Neural progenitor cell (in vitro differentiated cells): ENCODE measurements at regions not wholly inside any gene's neighbourhood (a gene's known extent, or its start where the extent isn't known, plus 50 kb on each side); places are given as distances from the start of the nearest gene placed in this dataset.

Experiments
- DNase-seq: peaks from one replicate; pipeline ENCODE4 v3.0.0-alpha.2; 2016; ENCODE audit warnings: low spot score
- H2AFZ ChIP-seq: fragments of 200-600 bp; sonication (generic); replicated peaks from 2 replicates; pipeline ENCODE4 v1.6.1; 2016; ENCODE audit warnings: antibody characterized with exemption
- H3F3A ChIP-seq: fragments of 200-600 bp; sonication (generic); 2 replicates; pipeline ENCODE4 v1.6.1; 2016; ENCODE audit warnings: antibody characterized with exemption, low read depth
- H3K27ac ChIP-seq: fragments of 200-600 bp; sonication (generic); 2 replicates; pipeline ENCODE4 v1.5.1; 2016; ENCODE audit warnings: mild to moderate bottlenecking
- H3K27me3 ChIP-seq: fragments of 200-600 bp; sonication (generic); 2 replicates; pipeline ENCODE4 v1.6.1; 2016; ENCODE audit warnings: mild to moderate bottlenecking, moderate library complexity
- H3K36me3 ChIP-seq: fragments of 200-600 bp; sonication (generic); 2 replicates; pipeline ENCODE4 v1.5.1; 2016
- H3K4me1 ChIP-seq: fragments of 200-600 bp; sonication (generic); 2 replicates; pipeline ENCODE4 v1.6.1; 2016; ENCODE audit warnings: mixed run types
- H3K4me2 ChIP-seq: fragments of 200-600 bp; sonication (generic); 2 replicates; pipeline ENCODE4 v1.6.1; 2016
- H3K4me3 ChIP-seq: fragments of 200-600 bp; sonication (generic); 2 replicates; pipeline ENCODE4 v1.5.1; 2016
- H3K79me2 ChIP-seq: fragments of 200-600 bp; sonication (generic); 2 replicates; pipeline ENCODE4 v1.6.1; 2016; ENCODE audit warnings: low read depth
- H3K9ac ChIP-seq: fragments of 200-600 bp; sonication (generic); 2 replicates; pipeline ENCODE4 v1.6.1; 2016
- H3K9me3 ChIP-seq: fragments of 200-600 bp; sonication (generic); 2 replicates; pipeline ENCODE4 v1.5.1; 2016; ENCODE audit warnings: low read depth
- H4K20me1 ChIP-seq: fragments of 200-600 bp; sonication (generic); 2 replicates; pipeline ENCODE4 v1.6.1; 2016; ENCODE audit warnings: low read depth
- H3K27ac Mint-ChIP-seq: 3 replicates; pipeline ENCODE4 v1.8.0; 2021; ENCODE audit warnings: mixed read lengths
- H3K27me3 Mint-ChIP-seq: 2 replicates; pipeline ENCODE4 v1.8.0; 2022; ENCODE audit warnings: low read depth, mild to moderate bottlenecking, inconsistent platforms, moderate library complexity, mixed read lengths; ENCODE audit not compliant: insufficient read depth
- H3K36me3 Mint-ChIP-seq: 3 replicates; pipeline ENCODE4 v1.8.0; 2021; ENCODE audit warnings: mixed read lengths
- H3K4me1 Mint-ChIP-seq: 3 replicates; pipeline ENCODE4 v1.8.0; 2021; ENCODE audit warnings: mixed read lengths
- H3K4me3 Mint-ChIP-seq: 3 replicates; pipeline ENCODE4 v1.8.0; 2021; ENCODE audit warnings: mild to moderate bottlenecking, moderate library complexity, mixed read lengths
- H3K9me3 Mint-ChIP-seq: 3 replicates; pipeline ENCODE4 v1.8.0; 2020; ENCODE audit warnings: mixed read lengths
- EZH2 ChIP-seq: fragments of 200-600 bp; sonication (generic); IDR thresholded peaks from 2 replicates; pipeline ENCODE4 v1.6.1; 2017; ENCODE audit warnings: antibody characterized with exemption, mild to moderate bottlenecking, moderate library complexity
- EZH2phosphoT487 ChIP-seq: fragments of 200-600 bp; sonication (generic); IDR thresholded peaks from 2 replicates; pipeline ENCODE4 v1.6.1; 2017; ENCODE audit warnings: antibody characterized with exemption
- TF ChIP-seq, protein P1 (sequence below): fragments of 200-600 bp; sonication (generic); IDR thresholded peaks from 2 replicates; pipeline ENCODE4 v1.5.1; 2017; ENCODE audit warnings: antibody characterized with exemption, mild to moderate bottlenecking

DNA sequence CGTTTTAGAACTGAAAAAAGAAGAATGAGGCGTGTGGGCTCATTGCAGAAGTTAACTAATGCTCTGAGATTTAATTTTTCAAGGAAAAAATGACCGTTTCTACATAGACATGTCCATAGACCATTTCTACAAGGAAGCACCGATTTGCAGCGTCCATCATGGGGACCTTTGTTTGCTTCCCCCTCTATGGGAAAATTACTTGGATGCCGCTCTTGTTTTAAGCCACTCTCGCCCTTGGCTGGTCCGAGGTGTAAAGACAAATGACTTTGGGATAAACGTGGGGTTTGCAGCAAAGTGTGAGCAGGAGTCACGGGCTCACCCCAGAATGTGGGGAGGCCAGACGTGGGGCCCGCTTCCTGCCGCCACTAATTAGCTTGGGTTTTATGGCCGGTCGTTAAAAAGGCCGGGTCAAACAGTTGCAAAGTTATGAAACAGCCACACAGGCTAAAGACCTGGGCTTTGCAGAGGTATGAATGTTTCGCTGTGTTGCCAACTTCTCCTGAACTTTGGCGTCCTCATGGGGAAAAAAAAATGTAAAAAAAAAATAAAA is 235.9 kb downstream of the SHOX start:
- Mint-ChIP-seq H3K27ac (no peak overlapping the region), H3K4me1 (no peaks in the 10 kb centered on the region), H3K4me3 (no peak overlapping the region), H3K27me3 (peaks cover under 1% of the 10 kb centered on the region), H3K9me3 (peaks cover 4% of the 10 kb centered on the region), H3K36me3 (no peaks in the 10 kb centered on the region)
- peaks cover 7% of the 10 kb centered on the region for H3K4me1 ChIP-seq
- no peak overlapping the region for H3K4me3 ChIP-seq
- H3K27ac ChIP-seq, result peak overlapping the region; percentile 3
- TF ChIP-seq EZH2 (no peak), EZH2phosphoT487 (no peak)
- TF ChIP-seq, protein P1, sequence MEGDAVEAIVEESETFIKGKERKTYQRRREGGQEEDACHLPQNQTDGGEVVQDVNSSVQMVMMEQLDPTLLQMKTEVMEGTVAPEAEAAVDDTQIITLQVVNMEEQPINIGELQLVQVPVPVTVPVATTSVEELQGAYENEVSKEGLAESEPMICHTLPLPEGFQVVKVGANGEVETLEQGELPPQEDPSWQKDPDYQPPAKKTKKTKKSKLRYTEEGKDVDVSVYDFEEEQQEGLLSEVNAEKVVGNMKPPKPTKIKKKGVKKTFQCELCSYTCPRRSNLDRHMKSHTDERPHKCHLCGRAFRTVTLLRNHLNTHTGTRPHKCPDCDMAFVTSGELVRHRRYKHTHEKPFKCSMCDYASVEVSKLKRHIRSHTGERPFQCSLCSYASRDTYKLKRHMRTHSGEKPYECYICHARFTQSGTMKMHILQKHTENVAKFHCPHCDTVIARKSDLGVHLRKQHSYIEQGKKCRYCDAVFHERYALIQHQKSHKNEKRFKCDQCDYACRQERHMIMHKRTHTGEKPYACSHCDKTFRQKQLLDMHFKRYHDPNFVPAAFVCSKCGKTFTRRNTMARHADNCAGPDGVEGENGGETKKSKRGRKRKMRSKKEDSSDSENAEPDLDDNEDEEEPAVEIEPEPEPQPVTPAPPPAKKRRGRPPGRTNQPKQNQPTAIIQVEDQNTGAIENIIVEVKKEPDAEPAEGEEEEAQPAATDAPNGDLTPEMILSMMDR, result no peak
- H3K79me2 ChIP-seq, result no peaks in the 10 kb centered on the region
- no peak overlapping the region for H3K4me2 ChIP-seq
- H4K20me1 ChIP-seq, result no peaks in the 10 kb centered on the region
- DNase-seq, result no peak
- H3K36me3 ChIP-seq, result no peaks in the 10 kb centered on the region
- H3K9me3 ChIP-seq, result no peaks in the 10 kb centered on the region
- H3F3A ChIP-seq, result peaks cover 1% of the 10 kb centered on the region
- no peaks in the 10 kb centered on the region for H3K27me3 ChIP-seq
- H3K9ac ChIP-seq, result no peak overlapping the region
- H2AFZ ChIP-seq, result no peak overlapping the region

- no peak for DNase-seq
- H3K4me3 Mint-ChIP-seq, result no peak overlapping the region
- H3K9ac ChIP-seq, result no peak overlapping the region
- H3K27me3 Mint-ChIP-seq, result no peaks in the 10 kb centered on the region
- no peaks in the 10 kb centered on the region for H3K36me3 Mint-ChIP-seq
- no peak overlapping the region for H2AFZ ChIP-seq
- H3K36me3 ChIP-seq, result no peaks in the 10 kb centered on the region
- peaks cover 7% of the 10 kb centered on the region for H3K4me1 ChIP-seq
- H3K9me3 ChIP-seq, result no peaks in the 10 kb centered on the region
- no peaks in the 10 kb centered on the region for H3F3A ChIP-seq
- H3K27ac Mint-ChIP-seq, result no peak overlapping the region
- H3K4me3 ChIP-seq, result no peak overlapping the region
- H3K27me3 ChIP-seq, result no peaks in the 10 kb centered on the region
- H4K20me1 ChIP-seq, result no peaks in the 10 kb centered on the region
- no peaks in the 10 kb centered on the region for H3K4me1 Mint-ChIP-seq
- H3K79me2 ChIP-seq, result no peaks in the 10 kb centered on the region
- TF ChIP-seq EZH2phosphoT487 (no peak), EZH2 (no peak)
- TF ChIP-seq, protein P1, result no peak
- H3K4me2 ChIP-seq, result no peak overlapping the region
- H3K9me3 Mint-ChIP-seq, result peaks cover 2% of the 10 kb centered on the region
- no peak overlapping the region for H3K27ac ChIP-seq
Measured at GRCh38 chrX:865422-865821, 234.8 kb downstream of the SHOX start.

- Mint-ChIP-seq H3K9me3 (peaks cover 2% of the 10 kb centered on the region), H3K4me3 (no peak overlapping the region), H3K27me3 (no peaks in the 10 kb centered on the region), H3K27ac (no peak overlapping the region), H3K36me3 (no peaks in the 10 kb centered on the region), H3K4me1 (peaks cover 4% of the 10 kb centered on the region)
- Histone ChIP-seq H3K79me2 (no peaks in the 10 kb centered on the region), H3K36me3 (no peaks in the 10 kb centered on the region), H3K4me2 (no peak overlapping the region), H3K27ac (no peak overlapping the region), H3K9me3 (no peaks in the 10 kb centered on the region), H3K4me1 (no peaks in the 10 kb centered on the region), H3K9ac (no peak overlapping the region), H3F3A (no peaks in the 10 kb centered on the region), H2AFZ (peak overlapping the region; percentile 42), H3K27me3 (no peaks in the 10 kb centered on the region), H4K20me1 (no peaks in the 10 kb centered on the region), H3K4me3 (no peak overlapping the region)
- TF ChIP-seq, protein P1, result no peak
- TF ChIP-seq EZH2phosphoT487, result no peak
- TF ChIP-seq EZH2, result no peak
- no peak for DNase-seq
Measured at GRCh38 chrX:861921-862320, 231.3 kb downstream of the SHOX start.
